ENCODE measurements at regions not wholly inside any gene's neighbourhood (a gene's known extent, or its start where the extent isn't known, plus 50 kb on each side); places are given as distances from the start of the nearest gene placed in this dataset.
"Not testable (repeated sequence)": the region's sequence is repeated elsewhere in the genome, so short reads cannot be mapped to it uniquely, and the experiment has no call there.

- no peak overlapping the region; the same call in 1 of the 2 replicates for H3K27ac ChIP-seq
- no peaks in the 10 kb centered on the region; the same call in 1 of the 2 replicates for H3K36me3 ChIP-seq
- no peak overlapping the region for H3K4me3 ChIP-seq
- H3K27me3 ChIP-seq (replicated peaks): no peaks in the 10 kb centered on the region
- peak in 1 of 2 experiments; percentile 38 for DNase-seq (ENCODE audit: low read depth in 1 of 2, low spot score in 2 of 2)
- H3K9me3 ChIP-seq (replicated peaks): no peaks in the 10 kb centered on the region
- H3K4me1 ChIP-seq (replicated peaks): peaks cover 21% of the 10 kb centered on the region
Measured at GRCh38 chr1:201636510-201636971, 97.6 kb downstream of the NAV1 start.

DNA sequence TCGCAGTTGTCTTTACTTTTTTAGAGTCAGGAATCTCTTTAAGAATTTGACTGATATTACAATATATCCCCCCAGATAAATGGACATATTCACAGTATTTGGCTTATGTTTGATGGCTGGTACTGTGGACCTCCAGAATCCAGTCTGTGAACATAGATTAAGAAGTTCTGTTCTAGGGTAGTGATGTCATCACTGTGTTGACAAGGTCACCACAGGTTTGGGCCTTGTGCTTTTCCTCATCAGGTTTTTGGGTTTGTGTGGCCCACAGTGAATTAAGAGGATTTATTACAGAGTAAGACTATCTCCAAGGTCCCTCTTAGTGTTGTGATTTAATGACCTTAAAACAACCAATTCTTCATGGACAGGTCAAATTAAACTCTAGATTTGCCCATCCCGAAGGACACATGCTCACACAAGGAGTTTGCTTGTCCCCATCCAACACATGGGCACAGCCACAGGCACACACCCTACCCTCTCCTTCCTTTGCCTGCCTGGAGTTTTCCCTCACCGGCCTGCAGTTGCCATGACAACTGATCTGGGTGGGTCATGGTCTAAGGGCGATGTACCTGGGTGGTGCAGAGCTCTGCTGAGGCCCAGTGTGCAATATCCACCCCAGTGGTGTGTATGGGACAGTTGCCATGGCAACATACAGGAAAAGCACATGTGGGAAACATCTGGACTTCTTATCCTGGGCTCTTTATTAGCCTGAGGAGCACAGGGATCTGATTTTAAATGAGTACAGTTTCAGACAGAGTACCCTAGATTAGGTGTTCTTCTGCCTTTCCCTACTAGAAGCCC, 98.6 kb downstream of the NAV1 start:
- H3K36me3 ChIP-seq: no peaks in the 10 kb centered on the region; the same call in 1 of the 2 replicates
- H3K4me3 ChIP-seq: no peak overlapping the region
- H3K9me3 ChIP-seq (replicated peaks): no peaks in the 10 kb centered on the region
- DNase-seq (ENCODE audit: low read depth in 1 of 2, low spot score in 2 of 2): no peak
- H3K27me3 ChIP-seq (replicated peaks): no peaks in the 10 kb centered on the region
- H3K4me1 ChIP-seq (replicated peaks): peaks cover 21% of the 10 kb centered on the region
- H3K27ac ChIP-seq: no peak overlapping the region

DNA sequence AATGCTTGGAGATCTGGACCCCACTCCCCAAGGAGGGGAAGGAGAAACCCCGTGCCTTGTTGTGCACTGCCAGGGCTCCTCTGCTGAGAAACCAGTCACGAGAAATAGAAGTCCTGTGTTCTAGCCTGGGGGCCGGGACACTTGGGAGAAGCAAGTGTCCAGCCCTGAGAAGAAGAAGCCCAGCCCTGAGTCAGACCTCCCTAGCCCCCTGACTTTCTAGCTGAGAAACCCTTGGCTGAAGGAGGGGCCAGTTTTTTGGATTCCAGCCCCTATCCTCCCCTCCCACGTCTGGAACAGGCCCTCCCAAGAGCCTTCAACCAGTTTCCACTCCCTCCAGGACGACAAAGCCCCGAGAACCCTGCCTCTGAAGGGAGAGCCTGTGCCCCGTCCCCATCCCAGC, 100.5 kb downstream of the NAV1 start:
- H3K27ac ChIP-seq: no peak overlapping the region
- no peak for DNase-seq (ENCODE audit: low read depth in 1 of 2, low spot score in 2 of 2)
- no peaks in the 10 kb centered on the region for H3K9me3 ChIP-seq (replicated peaks)
- H3K4me3 ChIP-seq: no peak overlapping the region
- no peaks in the 10 kb centered on the region; the same call in 1 of the 2 replicates for H3K36me3 ChIP-seq
- no peaks in the 10 kb centered on the region for H3K27me3 ChIP-seq (replicated peaks)
- H3K4me1 ChIP-seq (replicated peaks): peaks cover 16% of the 10 kb centered on the region

- no peak for DNase-seq (ENCODE audit: low read depth in 1 of 2, low spot score in 2 of 2)
- Histone ChIP-seq H3K36me3 (no peaks in the 10 kb centered on the region; the same call in 1 of the 2 replicates), H3K27me3 (replicated peaks) (no peaks in the 10 kb centered on the region), H3K4me1 (replicated peaks) (peaks cover 16% of the 10 kb centered on the region), H3K9me3 (replicated peaks) (no peaks in the 10 kb centered on the region), H3K27ac (no peak overlapping the region), H3K4me3 (no peak overlapping the region)
Measured at GRCh38 chr1:201639826-201640225, 100.9 kb downstream of the NAV1 start.

- Histone ChIP-seq H3K4me3 (no peak overlapping the region), H3K36me3 (no peaks in the 10 kb centered on the region; the same call in 1 of the 2 replicates), H3K4me1 (replicated peaks) (peaks cover 12% of the 10 kb centered on the region), H3K27ac (no peak overlapping the region), H3K9me3 (replicated peaks) (no peaks in the 10 kb centered on the region), H3K27me3 (replicated peaks) (no peaks in the 10 kb centered on the region)
- DNase-seq (ENCODE audit: low read depth in 1 of 2, low spot score in 2 of 2): no peak
Measured at GRCh38 chr1:201640624-201641023, 101.7 kb downstream of the NAV1 start.

DNA sequence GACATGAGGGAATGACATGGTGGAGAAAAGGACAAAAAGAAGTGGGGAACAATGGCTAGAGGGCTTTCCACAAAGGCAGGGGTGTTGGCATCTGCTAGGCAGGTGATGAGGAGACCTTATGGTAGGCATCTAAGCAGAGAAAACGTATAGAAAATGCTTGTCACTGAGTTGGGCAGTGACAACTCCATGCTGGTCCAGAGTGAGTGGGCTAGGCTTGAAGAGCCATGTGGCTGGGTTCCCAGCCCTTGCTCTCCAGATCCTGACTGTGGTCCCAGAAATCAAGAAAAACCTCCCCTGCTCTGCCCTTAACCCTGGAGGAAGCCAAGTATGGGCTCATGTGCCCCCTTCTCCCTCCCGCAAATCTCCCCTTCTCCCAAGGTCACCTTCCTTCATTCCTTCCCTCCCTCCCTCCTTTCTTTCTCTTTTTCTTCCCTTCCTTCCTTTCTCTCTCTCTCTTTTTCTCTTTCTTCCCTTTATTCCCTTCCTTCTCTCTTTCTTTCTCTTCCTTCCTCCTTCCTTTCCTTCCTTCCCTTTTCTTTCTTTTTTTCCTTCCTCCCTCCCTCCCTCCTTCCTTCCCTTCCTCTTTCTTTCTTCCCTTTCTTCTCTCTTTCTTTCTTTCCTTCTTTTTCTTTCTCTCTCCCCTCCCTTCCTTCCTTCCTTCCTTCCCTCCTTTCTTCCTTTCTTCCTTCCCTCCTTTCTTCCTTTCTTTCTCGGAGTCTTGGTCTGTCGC, 102.8 kb downstream of the NAV1 start:
- Histone ChIP-seq H3K4me1 (replicated peaks) (peaks cover 2% of the 10 kb centered on the region), H3K9me3 (replicated peaks) (no peaks in the 10 kb centered on the region), H3K4me3 (no peak overlapping the region), H3K27ac (no peak overlapping the region), H3K27me3 (replicated peaks) (no peaks in the 10 kb centered on the region), H3K36me3 (no peaks in the 10 kb centered on the region; the same call in 1 of the 2 replicates)
- no peak for DNase-seq (ENCODE audit: low read depth in 1 of 2, low spot score in 2 of 2)

- Histone ChIP-seq H3K4me3 (no peak overlapping the region), H3K4me1 (replicated peaks) (peaks cover 9% of the 10 kb centered on the region), H3K27ac (no peak overlapping the region), H3K36me3 (peaks cover 1% of the 10 kb centered on the region), H3K9me3 (replicated peaks) (no peaks in the 10 kb centered on the region), H3K27me3 (replicated peaks) (no peaks in the 10 kb centered on the region)
- no peak for DNase-seq (ENCODE audit: low read depth in 1 of 2, low spot score in 2 of 2)
Measured at GRCh38 chr1:201643835-201644104, 104.8 kb downstream of the NAV1 start.

- Histone ChIP-seq H3K4me3 (no peak overlapping the region), H3K4me1 (replicated peaks) (peaks cover 14% of the 10 kb centered on the region), H3K36me3 (peaks cover 6% of the 10 kb centered on the region), H3K27me3 (replicated peaks) (no peaks in the 10 kb centered on the region), H3K9me3 (replicated peaks) (no peaks in the 10 kb centered on the region), H3K27ac (no peak overlapping the region)
- DNase-seq (ENCODE audit: low read depth in 1 of 2, low spot score in 2 of 2): no peak
Measured at GRCh38 chr1:201644197-201644596, 105.3 kb downstream of the NAV1 start.

DNA sequence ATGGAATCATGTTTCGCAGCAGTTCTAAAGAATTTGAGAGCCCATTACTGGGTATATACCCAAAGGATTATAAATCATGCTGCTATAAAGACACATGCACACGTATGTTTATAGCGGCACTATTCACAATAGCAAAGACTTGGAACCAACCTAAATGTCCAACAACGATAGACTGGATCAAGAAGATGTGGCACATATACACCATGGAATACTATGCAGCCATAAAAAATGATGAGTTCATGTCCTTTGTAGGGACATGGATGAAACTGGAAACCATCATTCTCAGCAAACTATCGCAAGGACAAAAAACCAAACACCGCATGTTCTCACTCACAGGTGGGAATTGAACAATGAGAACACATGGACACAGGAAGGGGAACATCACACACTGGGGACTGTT, 106.1 kb downstream of the NAV1 start:
- DNase-seq (ENCODE audit: low read depth in 1 of 2, low spot score in 2 of 2); H3K27ac ChIP-seq; H3K4me3 ChIP-seq; H3K9me3 ChIP-seq (replicated peaks); H3K27me3 ChIP-seq (replicated peaks): not testable (repeated sequence)
- Histone ChIP-seq H3K4me1 (replicated peaks) (peaks cover 17% of the 10 kb centered on the region), H3K36me3 (peaks cover 12% of the 10 kb centered on the region)

GRCh38 chr1:201645956-201646355, 107.0 kb downstream of the NAV1 start:
- H3K4me3 ChIP-seq: no peak overlapping the region
- H3K4me1 ChIP-seq (replicated peaks): peaks cover 17% of the 10 kb centered on the region
- no peaks in the 10 kb centered on the region for H3K9me3 ChIP-seq (replicated peaks)
- peaks cover 12% of the 10 kb centered on the region for H3K36me3 ChIP-seq
- no peak for DNase-seq (ENCODE audit: low read depth in 1 of 2, low spot score in 2 of 2)
- H3K27ac ChIP-seq: no peak overlapping the region
- no peaks in the 10 kb centered on the region for H3K27me3 ChIP-seq (replicated peaks)

GRCh38 chr1:201646411-201647022, 107.6 kb downstream of the NAV1 start:
- Histone ChIP-seq H3K36me3 (peaks cover 12% of the 10 kb centered on the region), H3K27me3 (replicated peaks) (no peaks in the 10 kb centered on the region), H3K9me3 (replicated peaks) (no peaks in the 10 kb centered on the region), H3K4me1 (replicated peaks) (peaks cover 17% of the 10 kb centered on the region), H3K27ac (no peak overlapping the region), H3K4me3 (no peak overlapping the region)
- DNase-seq (ENCODE audit: low read depth in 1 of 2, low spot score in 2 of 2): no peak

DNA sequence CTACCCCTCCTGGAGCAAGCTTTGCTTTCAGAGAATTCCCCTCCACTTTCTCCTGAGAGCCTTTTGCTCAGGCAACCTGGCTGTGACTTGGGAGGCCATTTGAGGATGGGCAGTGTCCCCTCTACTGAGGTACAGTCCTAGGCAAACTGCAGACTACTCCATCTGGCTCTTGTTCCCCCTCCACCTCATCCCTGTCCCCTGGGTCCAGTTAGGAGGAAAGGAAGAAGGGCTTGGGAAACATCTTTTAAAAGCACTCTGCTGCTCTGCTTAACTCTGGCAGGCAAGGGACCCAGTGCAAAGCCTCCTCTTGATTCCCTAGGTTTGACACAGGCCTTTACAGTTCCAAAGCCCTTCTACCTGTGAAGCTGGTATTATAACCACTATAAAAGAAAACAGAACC, 108.2 kb downstream of the NAV1 start:
- H3K27ac ChIP-seq: no peak overlapping the region
- H3K27me3 ChIP-seq (replicated peaks): no peaks in the 10 kb centered on the region
- peaks cover 12% of the 10 kb centered on the region for H3K36me3 ChIP-seq
- DNase-seq (ENCODE audit: low read depth in 1 of 2, low spot score in 2 of 2): no peak
- H3K4me3 ChIP-seq: no peak overlapping the region
- no peaks in the 10 kb centered on the region for H3K9me3 ChIP-seq (replicated peaks)
- H3K4me1 ChIP-seq (replicated peaks): peaks cover 17% of the 10 kb centered on the region

DNA sequence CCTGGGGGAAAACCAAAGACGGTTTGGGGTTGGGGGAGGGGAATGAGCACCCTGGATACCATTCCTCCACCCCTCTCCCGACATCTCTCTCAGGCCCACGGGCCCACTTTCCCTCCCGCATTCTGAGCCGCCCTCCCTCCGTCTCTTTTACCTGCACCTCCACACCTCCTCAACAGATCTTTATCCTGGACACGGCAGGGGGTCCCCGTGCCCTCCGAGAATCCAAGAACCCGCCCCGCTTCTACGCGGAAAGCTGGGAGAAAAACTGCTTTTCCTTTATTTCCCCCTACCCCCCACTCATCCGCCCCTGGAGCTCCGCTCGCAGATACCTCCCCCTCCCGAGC, 108.8 kb downstream of the NAV1 start:
- no peaks in the 10 kb centered on the region for H3K9me3 ChIP-seq (replicated peaks)
- H3K4me3 ChIP-seq: peak overlapping the region; percentile 44
- no peak overlapping the region for H3K27ac ChIP-seq
- H3K4me1 ChIP-seq (replicated peaks): peaks cover 17% of the 10 kb centered on the region
- H3K27me3 ChIP-seq (replicated peaks): no peaks in the 10 kb centered on the region
- H3K36me3 ChIP-seq: peaks cover 12% of the 10 kb centered on the region
- DNase-seq (ENCODE audit: low read depth in 1 of 2, low spot score in 2 of 2): no peak

All from SJSA1 (cell line).